ENCODE measurements at regions not wholly inside any gene's neighbourhood (a gene's known extent, or its start where the extent isn't known, plus 50 kb on each side); places are given as distances from the start of the nearest gene placed in this dataset.

DNA sequence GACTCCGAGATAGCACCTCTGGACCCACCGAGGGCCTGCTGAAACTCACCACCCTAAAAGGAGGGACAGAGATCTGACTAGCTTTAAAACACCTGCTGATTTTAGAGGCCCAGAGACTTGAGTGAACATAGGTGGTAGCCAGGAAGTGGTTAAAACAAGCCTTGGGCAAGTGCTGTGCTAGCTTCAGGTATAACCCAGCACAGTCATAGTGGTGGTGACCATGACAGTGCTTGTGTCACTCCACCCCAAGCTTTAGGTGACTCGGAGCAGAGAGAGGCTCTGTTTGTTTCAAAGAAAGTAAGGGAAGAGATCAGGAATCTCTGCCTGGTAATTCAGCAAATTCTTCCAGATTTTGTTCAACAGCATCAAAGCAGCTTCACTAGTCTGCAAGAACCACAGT, 641.1 kb upstream of the BCHE start:
- Histone ChIP-seq H3K27ac (no peak overlapping the region), H3K4me3 (no peak overlapping the region), H3K4me1 (no peaks in the 10 kb centered on the region), H3K9me3 (no peaks in the 10 kb centered on the region), H3K4me2 (no peak overlapping the region)
- no peak for ATAC-seq
- DNase-seq (ENCODE audit: low read depth in 1 of 2, low spot score in 1 of 2) = no peak
- CTCF ChIA-PET = no interaction called here
- POLR2A ChIA-PET = no interaction called here
- WGBS (ENCODE audit: missing lambda C conversion rate) = 59% methylated on average over 3 of the region's 3 CpGs
- TF ChIP-seq EHF (CRISPR knock-in tag; IDR thresholded peaks at IDR 0.05) (no peak), TFCP2L1 (CRISPR knock-in tag; IDR thresholded peaks at IDR 0.05) (no peak), NR3C1 (IDR thresholded peaks at IDR 0.05) (no peak), MAFK (IDR thresholded peaks at IDR 0.05; ENCODE audit: partially characterized antibody) (no peak), ELK1 (IDR thresholded peaks at IDR 0.05; ENCODE audit: low read depth, low read length) (no peak), JUN (IDR thresholded peaks at IDR 0.05) (no peak), RCOR1 (IDR thresholded peaks at IDR 0.05; ENCODE audit: low read depth, low read length) (no peak), ZC3H11A (IDR thresholded peaks at IDR 0.05) (no peak), HDAC2 (IDR thresholded peaks at IDR 0.05) (no peak), POLR2AphosphoS2 (conservative IDR thresholded peaks at IDR 0.05; ENCODE audit: low read length) (no peak), GATA3 (IDR thresholded peaks at IDR 0.05; ENCODE audit: borderline replicate concordance) (no peak)
- FAIRE-seq = no peak

DNA sequence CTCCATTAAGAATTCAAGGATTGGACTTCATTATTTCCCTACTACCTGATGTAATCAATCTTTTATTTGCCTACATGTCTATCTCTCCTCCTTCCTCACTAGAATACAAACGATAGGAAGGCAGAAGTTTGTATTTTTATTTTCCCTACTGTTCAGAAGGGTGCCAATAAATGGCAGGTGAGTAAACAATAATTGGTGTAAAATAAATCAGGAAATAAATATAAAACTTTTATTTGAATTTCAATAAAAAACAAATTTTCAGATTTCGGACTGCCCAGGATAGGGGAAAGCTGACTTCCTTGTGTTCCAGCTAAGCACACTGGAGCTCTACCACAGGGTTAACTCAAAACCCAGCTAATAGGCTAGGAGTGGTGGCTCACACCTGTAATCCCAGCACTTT, 636.3 kb upstream of the BCHE start:
- H3K4me2 ChIP-seq = no peak overlapping the region
- ChIA-PET CTCF (no interaction called here), POLR2A (no interaction called here)
- ATAC-seq = no peak
- TF ChIP-seq KDM1A (IDR thresholded peaks at IDR 0.05; ENCODE audit: low read depth) (no peak), TFCP2L1 (CRISPR knock-in tag; IDR thresholded peaks at IDR 0.05) (no peak), FOSL2 (IDR thresholded peaks at IDR 0.05) (no peak), FOSL2 (CRISPR knock-in tag; IDR thresholded peaks at IDR 0.05) (no peak), RNF2 (IDR thresholded peaks at IDR 0.05; ENCODE audit: borderline replicate concordance, low read depth) (no peak), HOXB5 (CRISPR knock-in tag; IDR thresholded peaks at IDR 0.05) (no peak), JUNB (IDR thresholded peaks at IDR 0.05) (no peak), SMC3 (IDR thresholded peaks at IDR 0.05) (no peak), ZFP36 (IDR thresholded peaks at IDR 0.05; ENCODE audit: borderline replicate concordance, partially characterized antibody) (no peak), HOXB13 (CRISPR knock-in tag; IDR thresholded peaks at IDR 0.05; ENCODE audit: low read depth) (no peak), ELK1 (IDR thresholded peaks at IDR 0.05; ENCODE audit: low read depth, low read length) (no peak), ZC3H11A (IDR thresholded peaks at IDR 0.05) (no peak), HEYL (CRISPR knock-in tag; IDR thresholded peaks at IDR 0.05) (no peak)
- 62% methylated on average over 2 of the region's 2 CpGs for WGBS (ENCODE audit: missing lambda C conversion rate)
- no peaks in the 10 kb centered on the region for H3K9me3 ChIP-seq
- no peak for FAIRE-seq
- no peak overlapping the region for H3K4me3 ChIP-seq
- DNase-seq (ENCODE audit: low read depth in 1 of 2, low spot score in 1 of 2) = no peak
- no peak overlapping the region for H3K27ac ChIP-seq
- H3K4me1 ChIP-seq = no peaks in the 10 kb centered on the region

GRCh38 chr3:166472015-166472414, 634.8 kb upstream of the BCHE start:
- no peaks in the 10 kb centered on the region for H3K9me3 ChIP-seq
- no peak for TF ChIP-seq CBX2 (IDR thresholded peaks at IDR 0.05; ENCODE audit: borderline replicate concordance, low read depth)
- ChIA-PET CTCF (no interaction called here), POLR2A (no interaction called here)
- H3K4me2 ChIP-seq = no peak overlapping the region
- WGBS (ENCODE audit: missing lambda C conversion rate) = 52% methylated on average over 1 of the region's 1 CpG
- H3K4me1 ChIP-seq = no peaks in the 10 kb centered on the region
- FAIRE-seq (no peak), DNase-seq (ENCODE audit: low read depth in 1 of 2, low spot score in 1 of 2) (no peak), ATAC-seq (no peak)
- no peak overlapping the region for H3K27ac ChIP-seq
- no peak overlapping the region for H3K4me3 ChIP-seq
